Colonic mucosa (tissue), 4 donors: ENCODE measurements at regions not wholly inside any gene's neighbourhood (a gene's known extent, or its start where the extent isn't known, plus 50 kb on each side); places are given as distances from the start of the nearest gene placed in this dataset.

Experiments used
- DNase-seq: peaks from one replicate; pipeline ENCODE4 v3.0.0-alpha.2; 2020
- H3K27ac ChIP-seq: fragments of 200-600 bp; one replicate; pipeline ENCODE4 v1.8.0; 2021
- H3K27me3 ChIP-seq: fragments of 200-600 bp; one replicate; pipeline ENCODE4 v1.8.0; 2021
- H3K36me3 ChIP-seq: fragments of 200-600 bp; one replicate; pipeline ENCODE4 v1.8.0; 2021
- H3K4me1 ChIP-seq: fragments of 200-600 bp; one replicate; pipeline ENCODE4 v1.8.0; 2021; ENCODE audit warnings: mild to moderate bottlenecking
- H3K4me3 ChIP-seq: fragments of 200-600 bp; one replicate; pipeline ENCODE4 v1.8.0; 2021
- H3K9ac ChIP-seq, 2 donors: one replicate each; pipeline ENCODE4 v1.7.0; 2013; ENCODE audit warnings: control low read depth in 2 of 2, low read depth in 2 of 2, low read length in 2 of 2
- H3K9me3 ChIP-seq: fragments of 200-600 bp; one replicate; pipeline ENCODE4 v1.8.0; 2021
- CTCF ChIP-seq: fragments of 200-600 bp; IDR thresholded peaks from one replicate; pipeline ENCODE4 v1.8.0; 2022; ENCODE audit warnings: antibody characterized with exemption, mild to moderate bottlenecking
- intact Hi-C: fragments of 100-400 bp; cut with DNase I; formaldehyde crosslinking; loops from one replicate; pipeline ENCODE4 v1.14.1; 2022
- donor health status: healthy.
- donor health status: DM: no; HTN: no; CAD: no.
- donor health status: DM: no; HTN: no; CAD: no.

- no peak for TF ChIP-seq CTCF
- no peaks in the 10 kb centered on the region for H3K36me3 ChIP-seq
- H3K9me3 ChIP-seq = no peaks in the 10 kb centered on the region
- H3K9ac ChIP-seq = no peak overlapping the region
- no peak overlapping the region for H3K4me3 ChIP-seq
- intact Hi-C loops = no loop called here
- no peaks in the 10 kb centered on the region for H3K27me3 ChIP-seq
- H3K27ac ChIP-seq = no peak overlapping the region
- no peak for DNase-seq
- H3K4me1 ChIP-seq = no peaks in the 10 kb centered on the region
Measured at GRCh38 chr1:55749975-55750627, 534.9 kb upstream of the USP24 start.

- no peaks in the 10 kb centered on the region for H3K27me3 ChIP-seq
- H3K36me3 ChIP-seq = no peaks in the 10 kb centered on the region
- no peak overlapping the region for H3K9ac ChIP-seq
- DNase-seq = no peak
- no peaks in the 10 kb centered on the region for H3K4me1 ChIP-seq
- H3K27ac ChIP-seq = no peak overlapping the region
- no peak overlapping the region for H3K4me3 ChIP-seq
- no peak for TF ChIP-seq CTCF
- intact Hi-C loops = no loop called here
- no peaks in the 10 kb centered on the region for H3K9me3 ChIP-seq
Measured at GRCh38 chr1:55747408-55747841, 532.3 kb upstream of the USP24 start.

DNA sequence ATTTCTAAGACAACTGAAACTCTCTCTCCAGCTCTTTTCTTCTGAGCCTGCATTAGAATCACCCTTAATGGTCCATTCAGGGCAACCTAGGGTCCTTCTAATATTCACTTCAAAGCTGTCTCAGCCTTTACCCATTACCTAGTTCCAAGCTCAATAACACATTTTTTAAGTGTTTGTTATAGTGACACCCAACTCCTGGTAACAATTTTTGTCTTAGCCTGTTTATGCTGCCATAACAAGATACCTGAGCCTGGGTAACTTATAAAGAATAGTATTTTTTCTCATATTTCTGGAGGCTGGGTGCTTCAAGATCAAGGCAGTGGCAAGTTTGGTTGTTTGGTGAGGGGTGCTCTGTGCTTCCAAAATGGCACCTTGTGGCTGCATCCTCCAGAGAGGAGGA, 531.5 kb upstream of the USP24 start:
- Histone ChIP-seq H3K4me1 (no peaks in the 10 kb centered on the region), H3K4me3 (no peak overlapping the region), H3K9me3 (no peaks in the 10 kb centered on the region), H3K36me3 (no peaks in the 10 kb centered on the region), H3K27me3 (no peaks in the 10 kb centered on the region), H3K27ac (no peak overlapping the region), H3K9ac (no peak overlapping the region)
- intact Hi-C loops = no loop called here
- DNase-seq = no peak
- TF ChIP-seq CTCF = no peak

DNA sequence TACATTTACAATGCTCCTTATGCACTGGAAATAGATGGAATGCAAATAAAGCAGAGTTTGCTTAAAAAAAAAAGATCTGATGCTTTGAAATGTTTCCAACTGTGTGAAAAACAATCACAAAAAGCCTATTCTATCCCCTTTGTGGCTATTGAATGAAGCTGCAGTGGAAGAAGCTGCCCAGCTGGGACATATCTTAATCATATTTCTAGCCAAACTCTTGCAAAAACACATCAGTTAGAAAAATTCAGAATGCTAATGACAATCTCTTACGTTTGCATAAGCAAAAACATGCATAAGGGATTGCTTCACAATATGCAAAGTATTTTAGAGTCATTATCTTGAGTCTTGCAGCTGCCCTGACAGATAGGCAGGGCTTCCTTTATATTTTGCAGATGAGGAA, 526.4 kb upstream of the USP24 start:
- no peak for TF ChIP-seq CTCF
- DNase-seq = no peak
- intact Hi-C loops = no loop called here

DNA sequence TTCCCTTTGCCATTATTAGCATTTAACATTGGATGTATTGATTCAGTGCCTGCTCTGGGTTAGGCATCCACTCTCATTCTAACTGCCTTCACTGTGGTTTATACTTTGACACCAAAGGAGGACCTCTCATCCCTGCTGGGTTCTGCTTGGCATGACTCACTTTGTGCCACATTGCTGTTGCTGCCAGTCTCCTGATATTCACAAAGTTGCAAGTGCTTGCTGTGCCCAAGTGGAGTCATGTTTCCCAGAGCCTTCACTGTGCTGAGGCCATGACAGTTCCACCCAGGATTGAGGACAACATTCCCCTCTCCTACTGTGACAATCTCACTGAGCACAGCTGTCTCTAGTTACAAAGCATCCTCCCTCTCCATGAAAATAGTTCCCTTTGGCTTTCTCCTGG, 519.9 kb upstream of the USP24 start:
- no peak for TF ChIP-seq CTCF
- intact Hi-C loops = no loop called here
- Histone ChIP-seq H3K4me3 (no peak overlapping the region), H3K4me1 (no peaks in the 10 kb centered on the region), H3K9ac (no peak overlapping the region), H3K36me3 (no peaks in the 10 kb centered on the region), H3K27me3 (no peaks in the 10 kb centered on the region), H3K9me3 (no peaks in the 10 kb centered on the region), H3K27ac (no peak overlapping the region)
- DNase-seq = no peak

More for the DNA sequence above, 526.4 kb upstream of the USP24 start:
- Histone ChIP-seq H3K4me1 (no peaks in the 10 kb centered on the region), H3K27ac (no peak overlapping the region), H3K27me3 (no peaks in the 10 kb centered on the region), H3K36me3 (no peaks in the 10 kb centered on the region), H3K9me3 (no peaks in the 10 kb centered on the region), H3K9ac (no peak overlapping the region), H3K4me3 (no peak overlapping the region)
